ENCODE measurements at regions not wholly inside any gene's neighbourhood (a gene's known extent, or its start where the extent isn't known, plus 50 kb on each side); places are given as distances from the start of the nearest gene placed in this dataset.
A peak's percentile ranks its signal among the peaks of the same experiment; 100 is the strongest.

DNA sequence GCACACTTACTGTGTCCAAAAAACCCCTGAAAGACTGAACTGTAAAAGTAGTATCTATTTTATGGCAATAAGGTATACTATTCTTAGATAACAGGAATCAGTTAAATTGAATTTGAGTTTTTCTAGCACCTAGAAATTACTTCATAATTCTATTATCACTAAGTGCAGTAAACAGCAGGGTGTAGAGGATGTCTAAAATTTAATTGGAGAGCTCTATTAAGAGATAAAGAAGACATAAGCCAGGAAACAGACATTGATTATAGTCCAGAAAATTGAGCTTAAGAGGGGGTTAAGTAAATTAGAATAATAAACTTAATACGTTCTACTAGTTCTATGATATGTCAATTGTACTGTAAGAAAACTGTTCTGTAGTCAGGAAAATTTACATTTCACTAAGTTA, 403.5 kb upstream of the CBLB start:
- TF ChIP-seq TCF4 (CRISPR knock-in tag; IDR thresholded peaks at IDR 0.05; ENCODE audit: borderline replicate concordance) (peak; percentile 64), PPARA (CRISPR knock-in tag; IDR thresholded peaks at IDR 0.05; ENCODE audit: borderline replicate concordance) (no peak), ISL1 (CRISPR knock-in tag; IDR thresholded peaks at IDR 0.05) (peak; percentile 31; the same call in 1 of the 2 replicates)
- no peak for ATAC-seq

DNA sequence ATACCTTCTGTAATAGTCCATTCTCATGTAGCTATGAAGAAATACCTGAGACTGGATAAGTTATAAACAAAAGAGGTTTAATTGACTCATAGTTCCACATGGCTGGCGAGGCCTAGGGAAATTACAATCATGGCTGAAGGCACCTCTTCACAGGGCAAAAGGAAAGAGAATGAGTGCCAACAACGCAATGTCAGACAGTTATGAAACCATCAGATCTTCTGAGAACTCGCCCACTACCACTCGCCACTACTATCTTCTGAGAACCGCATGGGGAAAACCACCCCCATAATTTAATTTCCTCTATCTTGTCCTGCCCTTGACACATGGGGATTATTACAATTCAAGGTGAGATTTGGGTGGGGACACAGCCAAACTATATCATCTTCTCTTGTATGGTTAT, 406.8 kb upstream of the CBLB start:
- no peak for ATAC-seq
- TF ChIP-seq ZFP30 (CRISPR knock-in tag; IDR thresholded peaks at IDR 0.05) (no peak), ZNF8 (CRISPR knock-in tag; IDR thresholded peaks at IDR 0.05) (no peak), ARNTL (CRISPR knock-in tag; IDR thresholded peaks at IDR 0.05; ENCODE audit: borderline replicate concordance, low read depth) (no peak), PPARA (CRISPR knock-in tag; IDR thresholded peaks at IDR 0.05; ENCODE audit: borderline replicate concordance) (no peak), ZC3H10 (CRISPR knock-in tag; IDR thresholded peaks at IDR 0.05) (no peak), SNAI2 (CRISPR knock-in tag; IDR thresholded peaks at IDR 0.05) (no peak), OSR1 (CRISPR knock-in tag; IDR thresholded peaks at IDR 0.05) (no peak), TCF4 (CRISPR knock-in tag; IDR thresholded peaks at IDR 0.05; ENCODE audit: borderline replicate concordance) (no peak), ZNF565 (CRISPR knock-in tag; conservative IDR thresholded peaks at IDR 0.05; ENCODE audit: low read depth) (no peak), ISL1 (CRISPR knock-in tag; IDR thresholded peaks at IDR 0.05) (no peak), RARB (CRISPR knock-in tag; IDR thresholded peaks at IDR 0.05) (no peak), CSDC2 (CRISPR knock-in tag; IDR thresholded peaks at IDR 0.05) (no peak), ZNF70 (CRISPR knock-in tag; IDR thresholded peaks at IDR 0.05) (no peak), ESRRG (CRISPR knock-in tag; IDR thresholded peaks at IDR 0.05) (no peak)
- TF ChIP-seq, protein P1, sequence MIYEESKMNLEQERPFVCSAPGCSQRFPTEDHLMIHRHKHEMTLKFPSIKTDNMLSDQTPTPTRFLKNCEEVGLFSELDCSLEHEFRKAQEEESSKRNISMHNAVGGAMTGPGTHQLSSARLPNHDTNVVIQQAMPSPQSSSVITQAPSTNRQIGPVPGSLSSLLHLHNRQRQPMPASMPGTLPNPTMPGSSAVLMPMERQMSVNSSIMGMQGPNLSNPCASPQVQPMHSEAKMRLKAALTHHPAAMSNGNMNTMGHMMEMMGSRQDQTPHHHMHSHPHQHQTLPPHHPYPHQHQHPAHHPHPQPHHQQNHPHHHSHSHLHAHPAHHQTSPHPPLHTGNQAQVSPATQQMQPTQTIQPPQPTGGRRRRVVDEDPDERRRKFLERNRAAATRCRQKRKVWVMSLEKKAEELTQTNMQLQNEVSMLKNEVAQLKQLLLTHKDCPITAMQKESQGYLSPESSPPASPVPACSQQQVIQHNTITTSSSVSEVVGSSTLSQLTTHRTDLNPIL (CRISPR knock-in tag; IDR thresholded peaks at IDR 0.05; ENCODE audit: low read depth), result no peak
- TF ChIP-seq, protein P2, sequence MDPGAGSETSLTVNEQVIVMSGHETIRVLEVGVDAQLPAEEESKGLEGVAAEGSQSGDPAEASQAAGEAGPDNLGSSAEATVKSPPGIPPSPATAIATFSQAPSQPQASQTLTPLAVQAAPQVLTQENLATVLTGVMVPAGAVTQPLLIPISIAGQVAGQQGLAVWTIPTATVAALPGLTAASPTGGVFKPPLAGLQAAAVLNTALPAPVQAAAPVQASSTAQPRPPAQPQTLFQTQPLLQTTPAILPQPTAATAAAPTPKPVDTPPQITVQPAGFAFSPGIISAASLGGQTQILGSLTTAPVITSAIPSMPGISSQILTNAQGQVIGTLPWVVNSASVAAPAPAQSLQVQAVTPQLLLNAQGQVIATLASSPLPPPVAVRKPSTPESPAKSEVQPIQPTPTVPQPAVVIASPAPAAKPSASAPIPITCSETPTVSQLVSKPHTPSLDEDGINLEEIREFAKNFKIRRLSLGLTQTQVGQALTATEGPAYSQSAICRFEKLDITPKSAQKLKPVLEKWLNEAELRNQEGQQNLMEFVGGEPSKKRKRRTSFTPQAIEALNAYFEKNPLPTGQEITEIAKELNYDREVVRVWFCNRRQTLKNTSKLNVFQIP (CRISPR knock-in tag; IDR thresholded peaks at IDR 0.05; ENCODE audit: borderline replicate concordance, low read depth), result no peak
- TF ChIP-seq, protein P3, sequence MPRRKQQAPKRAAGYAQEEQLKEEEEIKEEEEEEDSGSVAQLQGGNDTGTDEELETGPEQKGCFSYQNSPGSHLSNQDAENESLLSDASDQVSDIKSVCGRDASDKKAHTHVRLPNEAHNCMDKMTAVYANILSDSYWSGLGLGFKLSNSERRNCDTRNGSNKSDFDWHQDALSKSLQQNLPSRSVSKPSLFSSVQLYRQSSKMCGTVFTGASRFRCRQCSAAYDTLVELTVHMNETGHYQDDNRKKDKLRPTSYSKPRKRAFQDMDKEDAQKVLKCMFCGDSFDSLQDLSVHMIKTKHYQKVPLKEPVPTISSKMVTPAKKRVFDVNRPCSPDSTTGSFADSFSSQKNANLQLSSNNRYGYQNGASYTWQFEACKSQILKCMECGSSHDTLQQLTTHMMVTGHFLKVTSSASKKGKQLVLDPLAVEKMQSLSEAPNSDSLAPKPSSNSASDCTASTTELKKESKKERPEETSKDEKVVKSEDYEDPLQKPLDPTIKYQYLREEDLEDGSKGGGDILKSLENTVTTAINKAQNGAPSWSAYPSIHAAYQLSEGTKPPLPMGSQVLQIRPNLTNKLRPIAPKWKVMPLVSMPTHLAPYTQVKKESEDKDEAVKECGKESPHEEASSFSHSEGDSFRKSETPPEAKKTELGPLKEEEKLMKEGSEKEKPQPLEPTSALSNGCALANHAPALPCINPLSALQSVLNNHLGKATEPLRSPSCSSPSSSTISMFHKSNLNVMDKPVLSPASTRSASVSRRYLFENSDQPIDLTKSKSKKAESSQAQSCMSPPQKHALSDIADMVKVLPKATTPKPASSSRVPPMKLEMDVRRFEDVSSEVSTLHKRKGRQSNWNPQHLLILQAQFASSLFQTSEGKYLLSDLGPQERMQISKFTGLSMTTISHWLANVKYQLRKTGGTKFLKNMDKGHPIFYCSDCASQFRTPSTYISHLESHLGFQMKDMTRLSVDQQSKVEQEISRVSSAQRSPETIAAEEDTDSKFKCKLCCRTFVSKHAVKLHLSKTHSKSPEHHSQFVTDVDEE (CRISPR knock-in tag; IDR thresholded peaks at IDR 0.05), result no peak
- TF ChIP-seq, protein P4, sequence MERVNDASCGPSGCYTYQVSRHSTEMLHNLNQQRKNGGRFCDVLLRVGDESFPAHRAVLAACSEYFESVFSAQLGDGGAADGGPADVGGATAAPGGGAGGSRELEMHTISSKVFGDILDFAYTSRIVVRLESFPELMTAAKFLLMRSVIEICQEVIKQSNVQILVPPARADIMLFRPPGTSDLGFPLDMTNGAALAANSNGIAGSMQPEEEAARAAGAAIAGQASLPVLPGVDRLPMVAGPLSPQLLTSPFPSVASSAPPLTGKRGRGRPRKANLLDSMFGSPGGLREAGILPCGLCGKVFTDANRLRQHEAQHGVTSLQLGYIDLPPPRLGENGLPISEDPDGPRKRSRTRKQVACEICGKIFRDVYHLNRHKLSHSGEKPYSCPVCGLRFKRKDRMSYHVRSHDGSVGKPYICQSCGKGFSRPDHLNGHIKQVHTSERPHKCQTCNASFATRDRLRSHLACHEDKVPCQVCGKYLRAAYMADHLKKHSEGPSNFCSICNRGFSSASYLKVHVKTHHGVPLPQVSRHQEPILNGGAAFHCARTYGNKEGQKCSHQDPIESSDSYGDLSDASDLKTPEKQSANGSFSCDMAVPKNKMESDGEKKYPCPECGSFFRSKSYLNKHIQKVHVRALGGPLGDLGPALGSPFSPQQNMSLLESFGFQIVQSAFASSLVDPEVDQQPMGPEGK (CRISPR knock-in tag; IDR thresholded peaks at IDR 0.05; ENCODE audit: borderline replicate concordance), result no peak

DNA sequence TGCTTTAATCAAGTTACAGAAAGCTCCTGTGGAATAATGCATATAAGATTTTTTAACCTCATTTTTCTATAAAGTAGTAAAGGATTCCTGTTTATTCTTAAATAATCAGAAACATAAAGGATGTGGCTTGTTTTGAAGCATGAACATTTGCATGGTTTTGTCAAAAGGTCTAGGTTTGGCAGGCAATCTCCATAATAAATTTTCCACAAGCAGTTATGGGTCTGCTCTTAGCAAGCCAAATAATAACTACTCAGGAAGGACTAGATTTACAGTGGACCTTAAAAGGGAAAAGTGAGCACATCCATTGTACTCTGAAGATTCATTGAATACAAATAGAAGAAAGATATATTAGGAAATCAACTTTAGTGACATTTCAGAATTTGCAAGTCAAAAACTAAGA, 407.3 kb upstream of the CBLB start:
- ATAC-seq, result no peak
- TF ChIP-seq ZNF8 (CRISPR knock-in tag; IDR thresholded peaks at IDR 0.05), result no peak
- no peak for TF ChIP-seq ISL1 (CRISPR knock-in tag; IDR thresholded peaks at IDR 0.05)
- TF ChIP-seq PPARA (CRISPR knock-in tag; IDR thresholded peaks at IDR 0.05; ENCODE audit: borderline replicate concordance), result no peak
- no peak for TF ChIP-seq ZFP30 (CRISPR knock-in tag; IDR thresholded peaks at IDR 0.05)
- TF ChIP-seq BACH2 (CRISPR knock-in tag; IDR thresholded peaks at IDR 0.05; ENCODE audit: borderline replicate concordance), result no peak
- no peak for TF ChIP-seq ESRRG (CRISPR knock-in tag; IDR thresholded peaks at IDR 0.05)
- no peak for TF ChIP-seq OSR1 (CRISPR knock-in tag; IDR thresholded peaks at IDR 0.05)

DNA sequence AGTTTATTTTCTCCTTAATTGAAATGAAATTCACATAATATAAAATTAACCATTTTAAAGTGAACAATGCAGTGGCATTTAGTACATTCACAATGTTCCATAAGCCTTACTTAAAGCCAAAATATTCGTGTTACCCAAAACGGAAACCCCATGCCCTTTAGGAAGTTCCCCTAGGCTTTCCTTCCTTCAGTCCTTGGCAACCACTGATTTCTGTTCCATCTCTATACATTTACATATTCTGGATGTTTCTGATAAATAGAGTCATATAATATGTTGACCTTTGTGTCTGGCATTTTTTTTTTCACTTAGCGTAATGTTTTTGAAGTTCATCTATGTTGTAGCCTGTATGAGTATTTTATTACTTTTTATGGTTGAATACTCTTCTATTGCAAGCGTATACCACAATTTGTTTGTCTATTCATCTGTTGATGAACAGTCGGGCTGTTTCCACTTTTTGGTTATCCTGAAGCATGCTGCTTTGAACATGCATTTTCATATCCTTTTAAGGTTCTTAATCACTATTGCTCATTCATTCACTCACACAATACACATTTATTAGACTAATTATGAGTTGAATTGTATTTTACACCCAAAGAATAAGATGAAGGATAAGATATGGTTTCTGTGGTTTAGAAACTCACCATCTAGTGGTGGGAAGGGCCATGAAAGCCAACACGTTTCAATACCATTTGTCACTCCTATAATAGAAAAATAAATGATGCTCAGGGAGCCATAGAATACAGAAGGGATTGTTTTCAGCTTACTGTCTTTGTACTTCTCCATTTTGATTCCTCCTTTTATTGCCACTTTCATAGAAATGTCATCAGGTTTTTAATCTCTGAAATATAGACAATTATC, 408.2 kb upstream of the CBLB start:
- ATAC-seq, result no peak
- no peak for TF ChIP-seq SNAI2 (CRISPR knock-in tag; IDR thresholded peaks at IDR 0.05)
- TF ChIP-seq CSDC2 (CRISPR knock-in tag; IDR thresholded peaks at IDR 0.05), result no peak
- no peak for TF ChIP-seq ARNTL (CRISPR knock-in tag; IDR thresholded peaks at IDR 0.05; ENCODE audit: borderline replicate concordance, low read depth)
- TF ChIP-seq, protein P2 (CRISPR knock-in tag; IDR thresholded peaks at IDR 0.05; ENCODE audit: borderline replicate concordance, low read depth), result no peak
- TF ChIP-seq ZNF8 (CRISPR knock-in tag; IDR thresholded peaks at IDR 0.05), result no peak
- TF ChIP-seq, protein P5, sequence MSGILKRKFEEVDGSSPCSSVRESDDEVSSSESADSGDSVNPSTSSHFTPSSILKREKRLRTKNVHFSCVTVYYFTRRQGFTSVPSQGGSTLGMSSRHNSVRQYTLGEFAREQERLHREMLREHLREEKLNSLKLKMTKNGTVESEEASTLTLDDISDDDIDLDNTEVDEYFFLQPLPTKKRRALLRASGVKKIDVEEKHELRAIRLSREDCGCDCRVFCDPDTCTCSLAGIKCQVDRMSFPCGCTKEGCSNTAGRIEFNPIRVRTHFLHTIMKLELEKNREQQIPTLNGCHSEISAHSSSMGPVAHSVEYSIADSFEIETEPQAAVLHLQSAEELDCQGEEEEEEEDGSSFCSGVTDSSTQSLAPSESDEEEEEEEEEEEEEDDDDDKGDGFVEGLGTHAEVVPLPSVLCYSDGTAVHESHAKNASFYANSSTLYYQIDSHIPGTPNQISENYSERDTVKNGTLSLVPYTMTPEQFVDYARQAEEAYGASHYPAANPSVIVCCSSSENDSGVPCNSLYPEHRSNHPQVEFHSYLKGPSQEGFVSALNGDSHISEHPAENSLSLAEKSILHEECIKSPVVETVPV (CRISPR knock-in tag; IDR thresholded peaks at IDR 0.05), result no peak
- TF ChIP-seq TCF4 (CRISPR knock-in tag; IDR thresholded peaks at IDR 0.05; ENCODE audit: borderline replicate concordance), result no peak
- TF ChIP-seq ZNF70 (CRISPR knock-in tag; IDR thresholded peaks at IDR 0.05), result no peak
- TF ChIP-seq ZNF565 (CRISPR knock-in tag; conservative IDR thresholded peaks at IDR 0.05; ENCODE audit: low read depth), result no peak
- no peak for TF ChIP-seq RARB (CRISPR knock-in tag; IDR thresholded peaks at IDR 0.05)

Measured in SK-N-SH treated with all-trans-retinoic acid at 6 μM for 48 hours (cell line).